GM12878 (cell line): ENCODE measurements at regions not wholly inside any gene's neighbourhood (a gene's known extent, or its start where the extent isn't known, plus 50 kb on each side); places are given as distances from the start of the nearest gene placed in this dataset.

Experiments
- CREB1 ChIP-seq: IDR thresholded peaks from 2 replicates; pipeline ENCODE4 v1.6.1; 2012; ENCODE audit warnings: low read depth, mild to moderate bottlenecking, inconsistent platforms
- CUX1 ChIP-seq: IDR thresholded peaks from 2 replicates; pipeline ENCODE4 v1.6.1; 2012; ENCODE audit warnings: improper control_type of control experiment, low read depth, low read length; ENCODE audit not compliant: insufficient replicate concordance
- EGR1 ChIP-seq, 2 experiments: IDR thresholded peaks; 1 replicate in 1 of 2; 2 replicates in 1 of 2; pipeline ENCODE4 v1.6.1; 2011 to 2012; ENCODE audit warnings: low read depth in 2 of 2, low read length in 2 of 2, borderline replicate concordance in 1 of 2, mild to moderate bottlenecking in 1 of 2, moderate library complexity in 1 of 2
- FOXK2 ChIP-seq: fragments of 450-650 bp; IDR thresholded peaks from 2 replicates; pipeline ENCODE4 v1.6.1; 2017; ENCODE audit warnings: mild to moderate bottlenecking, moderate library complexity
- GABPA ChIP-seq: IDR thresholded peaks from 2 replicates; pipeline ENCODE4 v1.6.1; 2014; ENCODE audit warnings: antibody characterized with exemption, low read depth, mild to moderate bottlenecking, inconsistent platforms
- HCFC1 ChIP-seq: fragments of 150-350 bp; IDR thresholded peaks from 2 replicates; pipeline ENCODE4 v1.6.1; 2014; ENCODE audit warnings: low read length
- HDAC6 ChIP-seq: fragments of 200-600 bp; sonication (generic); IDR thresholded peaks from one replicate; pipeline ENCODE4 v1.8.0; 2017; ENCODE audit warnings: antibody characterized with exemption; ENCODE audit not compliant: unreplicated experiment
- MTA2 ChIP-seq: fragments of 450-650 bp; IDR thresholded peaks from 2 replicates; pipeline ENCODE4 v1.6.1; 2016; ENCODE audit warnings: low read depth, mild to moderate bottlenecking, moderate library complexity
- NR2C2 ChIP-seq: IDR thresholded peaks from 2 replicates; pipeline ENCODE4 v1.6.1; 2011; ENCODE audit warnings: borderline replicate concordance, low read depth; ENCODE audit not compliant: control insufficient read depth, insufficient read length
- PML ChIP-seq: IDR thresholded peaks from 2 replicates; pipeline ENCODE4 v1.6.1; 2012; ENCODE audit warnings: low read length, inconsistent platforms
- POU2F2 ChIP-seq: IDR thresholded peaks from 3 replicates; pipeline ENCODE4 v1.6.1; 2011; ENCODE audit warnings: low read depth, mild to moderate bottlenecking, low read length, borderline replicate concordance
- RAD21 ChIP-seq: IDR thresholded peaks from 2 replicates; pipeline ENCODE4 v1.6.1; 2011; ENCODE audit warnings: mild to moderate bottlenecking, low read depth, low read length, moderate library complexity; ENCODE audit not compliant: insufficient read depth
- RAD51 ChIP-seq: fragments of 450-650 bp; IDR thresholded peaks from 2 replicates; pipeline ENCODE4 v1.6.1; 2016; ENCODE audit warnings: moderate library complexity, mild to moderate bottlenecking, inconsistent platforms
- SPI1 ChIP-seq: IDR thresholded peaks from 2 replicates; pipeline ENCODE4 v1.6.1; 2011; ENCODE audit warnings: low read depth, mild to moderate bottlenecking, low read length, moderate library complexity, borderline replicate concordance; ENCODE audit not compliant: insufficient read depth
- TCF3 ChIP-seq: IDR thresholded peaks from 2 replicates; pipeline ENCODE4 v1.6.1; 2012; ENCODE audit warnings: low read depth, mild to moderate bottlenecking, low read length, borderline replicate concordance; ENCODE audit not compliant: insufficient read depth
- ZNF24 ChIP-seq: fragments of 450-650 bp; IDR thresholded peaks from 2 replicates; pipeline ENCODE4 v1.6.1; 2017; ENCODE audit warnings: antibody characterized with exemption, mild to moderate bottlenecking
- ZNF384 ChIP-seq: IDR thresholded peaks from 2 replicates; pipeline ENCODE4 v1.6.1; 2012; ENCODE audit warnings: low read depth, mild to moderate bottlenecking, low read length, improper control_type of control experiment, borderline replicate concordance
- TF ChIP-seq, protein P1 (sequence below): fragments of 450-650 bp; IDR thresholded peaks from 2 replicates; pipeline ENCODE4 v1.6.1; 2018; ENCODE audit warnings: mild to moderate bottlenecking, low read depth, moderate library complexity; ENCODE audit not compliant: partially characterized antibody
- TF ChIP-seq, protein P2 (sequence below): fragments of 150-350 bp; IDR thresholded peaks from 2 replicates; pipeline ENCODE4 v1.6.1; 2016; ENCODE audit warnings: low read depth, low read length

DNA sequence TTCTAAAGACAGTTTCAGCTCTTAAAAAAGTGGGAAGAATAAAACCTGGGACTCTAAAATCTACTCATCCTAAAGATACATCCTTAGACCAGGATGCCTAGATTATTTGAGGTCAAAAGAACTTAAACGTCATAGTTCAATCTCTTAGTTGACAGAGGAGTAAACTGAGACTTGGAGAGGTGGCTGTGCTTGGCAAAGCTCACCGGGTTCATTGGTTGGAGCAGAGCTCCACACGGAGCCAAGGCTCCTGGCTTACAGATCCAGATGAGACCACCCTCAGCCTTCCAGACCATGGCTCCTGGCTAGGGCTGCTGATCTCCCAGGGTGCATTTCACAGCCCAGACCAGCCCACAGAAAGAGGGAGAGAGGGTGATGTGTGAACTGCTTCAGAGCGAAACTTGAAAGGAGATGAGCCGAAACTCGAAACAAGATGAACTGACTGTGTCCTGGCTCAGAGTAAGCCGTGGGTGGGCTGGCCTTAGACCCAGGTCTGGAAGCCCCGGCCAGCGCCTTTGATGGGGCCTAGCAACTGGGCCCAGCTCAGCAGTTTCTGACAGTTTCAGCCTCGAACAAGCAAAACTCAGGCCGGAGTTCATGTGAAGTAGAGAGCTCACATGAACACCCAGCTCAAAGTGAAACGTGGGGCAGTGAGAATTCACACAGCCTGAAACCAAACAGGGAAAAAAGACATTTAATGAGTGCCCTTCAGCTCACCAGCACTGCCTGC, 1044.8 kb downstream of the BCL11B start (continued):
- TF ChIP-seq HCFC1 (no peak), MTA2 (peak; percentile 74), ZNF24 (no peak), SPI1 (no peak), NR2C2 (no peak), EGR1 (IDR thresholded peaks at IDR 0.05; ENCODE audit: borderline replicate concordance in 1 of 2, low read depth in 2 of 2, low read length in 2 of 2) (peak in 1 of 2 experiments; percentile 64; a peak in 1 of 3 replicates), CREB1 (no peak), HDAC6 (no peak), ZNF384 (no peak), FOXK2 (no peak), CUX1 (no peak), PML (no peak; the same call in 1 of the 2 replicates), TCF3 (no peak), GABPA (no peak), RAD21 (peak; percentile 13; the same call in 1 of the 2 replicates), POU2F2 (no peak), RAD51 (no peak)
- TF ChIP-seq, protein P1, sequence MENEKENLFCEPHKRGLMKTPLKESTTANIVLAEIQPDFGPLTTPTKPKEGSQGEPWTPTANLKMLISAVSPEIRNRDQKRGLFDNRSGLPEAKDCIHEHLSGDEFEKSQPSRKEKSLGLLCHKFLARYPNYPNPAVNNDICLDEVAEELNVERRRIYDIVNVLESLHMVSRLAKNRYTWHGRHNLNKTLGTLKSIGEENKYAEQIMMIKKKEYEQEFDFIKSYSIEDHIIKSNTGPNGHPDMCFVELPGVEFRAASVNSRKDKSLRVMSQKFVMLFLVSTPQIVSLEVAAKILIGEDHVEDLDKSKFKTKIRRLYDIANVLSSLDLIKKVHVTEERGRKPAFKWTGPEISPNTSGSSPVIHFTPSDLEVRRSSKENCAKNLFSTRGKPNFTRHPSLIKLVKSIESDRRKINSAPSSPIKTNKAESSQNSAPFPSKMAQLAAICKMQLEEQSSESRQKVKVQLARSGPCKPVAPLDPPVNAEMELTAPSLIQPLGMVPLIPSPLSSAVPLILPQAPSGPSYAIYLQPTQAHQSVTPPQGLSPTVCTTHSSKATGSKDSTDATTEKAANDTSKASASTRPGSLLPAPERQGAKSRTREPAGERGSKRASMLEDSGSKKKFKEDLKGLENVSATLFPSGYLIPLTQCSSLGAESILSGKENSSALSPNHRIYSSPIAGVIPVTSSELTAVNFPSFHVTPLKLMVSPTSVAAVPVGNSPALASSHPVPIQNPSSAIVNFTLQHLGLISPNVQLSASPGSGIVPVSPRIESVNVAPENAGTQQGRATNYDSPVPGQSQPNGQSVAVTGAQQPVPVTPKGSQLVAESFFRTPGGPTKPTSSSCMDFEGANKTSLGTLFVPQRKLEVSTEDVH, result no peak
- TF ChIP-seq, protein P2, sequence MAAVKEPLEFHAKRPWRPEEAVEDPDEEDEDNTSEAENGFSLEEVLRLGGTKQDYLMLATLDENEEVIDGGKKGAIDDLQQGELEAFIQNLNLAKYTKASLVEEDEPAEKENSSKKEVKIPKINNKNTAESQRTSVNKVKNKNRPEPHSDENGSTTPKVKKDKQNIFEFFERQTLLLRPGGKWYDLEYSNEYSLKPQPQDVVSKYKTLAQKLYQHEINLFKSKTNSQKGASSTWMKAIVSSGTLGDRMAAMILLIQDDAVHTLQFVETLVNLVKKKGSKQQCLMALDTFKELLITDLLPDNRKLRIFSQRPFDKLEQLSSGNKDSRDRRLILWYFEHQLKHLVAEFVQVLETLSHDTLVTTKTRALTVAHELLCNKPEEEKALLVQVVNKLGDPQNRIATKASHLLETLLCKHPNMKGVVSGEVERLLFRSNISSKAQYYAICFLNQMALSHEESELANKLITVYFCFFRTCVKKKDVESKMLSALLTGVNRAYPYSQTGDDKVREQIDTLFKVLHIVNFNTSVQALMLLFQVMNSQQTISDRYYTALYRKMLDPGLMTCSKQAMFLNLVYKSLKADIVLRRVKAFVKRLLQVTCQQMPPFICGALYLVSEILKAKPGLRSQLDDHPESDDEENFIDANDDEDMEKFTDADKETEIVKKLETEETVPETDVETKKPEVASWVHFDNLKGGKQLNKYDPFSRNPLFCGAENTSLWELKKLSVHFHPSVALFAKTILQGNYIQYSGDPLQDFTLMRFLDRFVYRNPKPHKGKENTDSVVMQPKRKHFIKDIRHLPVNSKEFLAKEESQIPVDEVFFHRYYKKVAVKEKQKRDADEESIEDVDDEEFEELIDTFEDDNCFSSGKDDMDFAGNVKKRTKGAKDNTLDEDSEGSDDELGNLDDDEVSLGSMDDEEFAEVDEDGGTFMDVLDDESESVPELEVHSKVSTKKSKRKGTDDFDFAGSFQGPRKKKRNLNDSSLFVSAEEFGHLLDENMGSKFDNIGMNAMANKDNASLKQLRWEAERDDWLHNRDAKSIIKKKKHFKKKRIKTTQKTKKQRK, result no peak
